Upper lobe of left lung (tissue), 6 donors: ENCODE measurements at regions not wholly inside any gene's neighbourhood (a gene's known extent, or its start where the extent isn't known, plus 50 kb on each side); places are given as distances from the start of the nearest gene placed in this dataset.
"Not testable (repeated sequence)": the region's sequence is repeated elsewhere in the genome, so short reads cannot be mapped to it uniquely, and the experiment has no call there.

ENCODE experiments used
- ATAC-seq, 2 donors: fragments of 200-7000 bp; cut with Tn5 transposase; one replicate each; pipeline ENCODE4 v1.9.1; 2022; ENCODE audit warnings: mild to moderate bottlenecking in 2 of 2, moderate library complexity in 2 of 2; ENCODE audit not compliant: low FRiP score in 2 of 2
- DNase-seq, 2 donors: peaks; one replicate each; pipeline ENCODE4 v3.0.0-alpha.2; 2019 to 2020
- H3K27ac ChIP-seq, 4 donors: fragments of 200-600 bp; sonication (generic); one replicate each; pipeline ENCODE4 v1.5.1; 2016 to 2019
- H3K27me3 ChIP-seq, 4 donors: fragments of 200-600 bp; sonication (generic); one replicate each; pipeline ENCODE4 v1.5.1; 2017 to 2019
- H3K36me3 ChIP-seq, 4 donors: fragments of 200-600 bp; sonication (generic); one replicate each; pipeline ENCODE4 v1.5.1; 2016 to 2019
- H3K4me1 ChIP-seq, 4 donors: fragments of 200-600 bp; sonication (generic); one replicate each; pipeline ENCODE4 v1.5.1; 2018 to 2019
- H3K4me3 ChIP-seq, 4 donors: fragments of 200-600 bp; sonication (generic); one replicate each; pipeline ENCODE4 v1.5.1; 2017 to 2019; ENCODE audit warnings: mild to moderate bottlenecking in 2 of 4, moderate library complexity in 1 of 4
- H3K9me3 ChIP-seq, 4 donors: fragments of 200-600 bp; sonication (generic); one replicate each; pipeline ENCODE4 v1.5.1; 2018 to 2019
- EP300 ChIP-seq, 4 donors: sonication (generic); formaldehyde crosslinking; IDR thresholded peaks; one replicate each; pipeline ENCODE4 v1.5.1; 2017; ENCODE audit warnings: antibody characterized with exemption in 4 of 4, control low read depth in 2 of 4
- POLR2A ChIP-seq, 4 donors: fragments of 450-650 bp; IDR thresholded peaks; one replicate each; pipeline ENCODE4 v1.5.1; 2016 to 2017; ENCODE audit warnings: antibody characterized with exemption in 4 of 4, mild to moderate bottlenecking in 2 of 4
- POLR2AphosphoS5 ChIP-seq, 2 donors: sonication (generic); formaldehyde crosslinking; IDR thresholded peaks; one replicate each; pipeline ENCODE4 v1.5.1; 2017; ENCODE audit warnings: antibody characterized with exemption in 2 of 2
- WGBS, 2 donors: methylation state at CpG; one replicate each; pipeline ENCODE4 v1.1.5; 2017 to 2018; 5-methylcytosine and 5-hydroxymethylcytosine counted together
- TF ChIP-seq, protein P1 (sequence below), 6 experiments: fragments of 450-650 bp in 4 of 6; fragments of 200-600 bp in 2 of 6; sonication (generic) in 2 of 6; IDR thresholded peaks; one replicate each; pipeline ENCODE4 v1.5.1; 2016 to 2019; ENCODE audit warnings: antibody characterized with exemption in 6 of 6
- donor health status: DM: no; HTN: no; CAD: no; lungs with moderate emphysema.
- donor health status: DM: no; HTN: yes; CAD: no; lungs with severe emphysema.

DNA sequence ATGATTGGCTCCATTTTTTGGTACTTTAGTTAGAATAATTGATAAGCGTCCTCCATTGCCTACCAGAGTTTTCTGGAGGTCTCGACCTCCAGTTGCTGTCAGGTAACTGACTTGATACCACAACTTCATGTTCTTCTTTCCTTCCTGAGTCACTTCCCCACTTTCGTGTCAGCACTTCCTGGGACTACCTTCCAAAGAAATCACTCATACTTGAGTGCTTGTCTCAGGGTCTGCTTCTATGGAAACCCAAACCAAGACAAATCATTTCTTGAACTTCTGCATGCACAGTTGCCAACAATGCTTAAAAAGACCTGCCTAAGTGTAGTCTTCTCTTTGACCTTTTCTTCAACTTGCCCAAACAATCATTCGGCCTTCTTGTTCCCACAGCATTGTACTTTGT lies 210.3 kb upstream of the ETAA1 start:
- Histone ChIP-seq H3K4me3 (no peak overlapping the region), H3K4me1 (no peaks in the 10 kb centered on the region), H3K27ac (no peak overlapping the region), H3K9me3 (no peaks in the 10 kb centered on the region), H3K27me3 (no peaks in the 10 kb centered on the region), H3K36me3 (no peaks in the 10 kb centered on the region)
- ATAC-seq, result no peak
- DNase-seq, result no peak
- 73 to 88% methylated on average over 4 of the region's 4 CpGs for WGBS, 2 donors
- TF ChIP-seq EP300 (IDR thresholded peaks at IDR 0.05), result no peak
- no peak for TF ChIP-seq POLR2AphosphoS5 (IDR thresholded peaks at IDR 0.05)
- TF ChIP-seq, protein P1, sequence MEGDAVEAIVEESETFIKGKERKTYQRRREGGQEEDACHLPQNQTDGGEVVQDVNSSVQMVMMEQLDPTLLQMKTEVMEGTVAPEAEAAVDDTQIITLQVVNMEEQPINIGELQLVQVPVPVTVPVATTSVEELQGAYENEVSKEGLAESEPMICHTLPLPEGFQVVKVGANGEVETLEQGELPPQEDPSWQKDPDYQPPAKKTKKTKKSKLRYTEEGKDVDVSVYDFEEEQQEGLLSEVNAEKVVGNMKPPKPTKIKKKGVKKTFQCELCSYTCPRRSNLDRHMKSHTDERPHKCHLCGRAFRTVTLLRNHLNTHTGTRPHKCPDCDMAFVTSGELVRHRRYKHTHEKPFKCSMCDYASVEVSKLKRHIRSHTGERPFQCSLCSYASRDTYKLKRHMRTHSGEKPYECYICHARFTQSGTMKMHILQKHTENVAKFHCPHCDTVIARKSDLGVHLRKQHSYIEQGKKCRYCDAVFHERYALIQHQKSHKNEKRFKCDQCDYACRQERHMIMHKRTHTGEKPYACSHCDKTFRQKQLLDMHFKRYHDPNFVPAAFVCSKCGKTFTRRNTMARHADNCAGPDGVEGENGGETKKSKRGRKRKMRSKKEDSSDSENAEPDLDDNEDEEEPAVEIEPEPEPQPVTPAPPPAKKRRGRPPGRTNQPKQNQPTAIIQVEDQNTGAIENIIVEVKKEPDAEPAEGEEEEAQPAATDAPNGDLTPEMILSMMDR (IDR thresholded peaks at IDR 0.05), result no peak
- no peak for TF ChIP-seq POLR2A (IDR thresholded peaks at IDR 0.05)

DNA sequence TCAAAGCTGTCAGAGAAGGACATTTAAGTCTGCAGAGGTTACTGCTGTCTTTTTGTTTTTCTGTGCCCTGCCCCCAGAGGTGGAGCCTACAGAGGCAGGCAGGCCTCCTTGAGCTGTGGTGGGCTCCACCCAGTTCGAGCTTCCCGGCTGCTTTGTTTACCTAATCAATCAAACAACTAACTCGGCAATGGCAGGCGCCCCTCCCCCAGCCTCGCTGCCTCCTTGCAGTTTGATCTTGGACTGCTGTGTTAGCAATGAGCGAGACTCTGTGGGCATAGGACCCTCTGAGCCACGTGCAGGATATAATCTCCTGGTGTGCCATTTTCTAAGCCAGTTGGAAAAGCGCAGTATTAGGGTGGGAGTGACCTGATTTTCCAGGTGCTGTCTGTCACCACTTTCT lies 201.8 kb upstream of the ETAA1 start:
- ATAC-seq, result not testable (repeated sequence)
- 63 to 71% methylated on average over 8 of the region's 8 CpGs for WGBS, 2 donors

DNA sequence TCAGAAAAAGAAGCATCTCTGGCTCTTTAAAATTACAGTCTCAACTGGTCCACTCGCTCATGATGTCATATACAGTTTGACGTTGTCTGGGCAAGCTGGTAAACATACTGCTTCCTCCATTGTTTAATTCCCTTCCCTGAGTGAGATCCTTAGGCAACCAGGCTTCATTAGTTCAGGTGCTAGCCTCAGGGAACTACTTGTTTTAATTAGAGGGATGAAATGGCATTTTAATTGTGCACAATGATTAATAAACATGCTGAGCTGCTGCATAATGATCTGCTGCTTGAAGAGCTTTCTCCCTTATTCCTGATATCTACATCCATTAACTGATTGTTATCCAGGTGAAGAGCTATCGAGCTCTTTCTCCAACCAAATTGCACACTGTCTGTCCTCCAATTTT lies 195.6 kb upstream of the ETAA1 start:
- no peak overlapping the region for H3K27ac ChIP-seq
- H3K9me3 ChIP-seq, result no peaks in the 10 kb centered on the region
- 74 to 76% methylated on average over 3 of the region's 3 CpGs for WGBS, 2 donors
- no peaks in the 10 kb centered on the region for H3K36me3 ChIP-seq
- no peak for TF ChIP-seq EP300 (IDR thresholded peaks at IDR 0.05)
- TF ChIP-seq, protein P1 (IDR thresholded peaks at IDR 0.05), result no peak
- no peak for TF ChIP-seq POLR2A (IDR thresholded peaks at IDR 0.05)
- TF ChIP-seq POLR2AphosphoS5 (IDR thresholded peaks at IDR 0.05), result no peak
- no peaks in the 10 kb centered on the region for H3K4me1 ChIP-seq
- DNase-seq (no peak), ATAC-seq (no peak)
- H3K4me3 ChIP-seq, result no peak overlapping the region
- no peaks in the 10 kb centered on the region for H3K27me3 ChIP-seq

More for the DNA sequence above, 201.8 kb upstream of the ETAA1 start:
- H3K36me3 ChIP-seq, H3K9me3 ChIP-seq, H3K27me3 ChIP-seq, H3K27ac ChIP-seq, H3K4me3 ChIP-seq, H3K4me1 ChIP-seq: not testable (repeated sequence)
- peak in 1 of 2 donors; percentile 17 for DNase-seq

DNA sequence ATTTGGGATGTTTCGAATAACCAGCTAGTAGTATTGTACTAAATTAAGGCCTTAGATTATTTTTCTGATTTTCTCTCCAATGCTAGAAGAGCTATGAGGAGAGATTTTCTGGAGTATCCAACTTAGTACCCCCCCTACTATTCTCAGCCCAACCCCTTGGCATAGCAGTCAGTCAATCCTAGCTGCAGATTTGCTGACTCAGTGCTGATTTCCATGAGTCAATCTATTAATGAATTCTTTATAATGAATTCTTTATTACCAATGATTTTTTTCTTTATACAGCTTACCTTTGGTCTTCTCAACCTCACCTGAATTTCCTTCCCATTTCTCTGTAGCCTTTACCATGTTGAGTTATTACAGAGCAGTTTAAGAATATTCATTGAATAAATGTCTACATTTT lies 192.8 kb upstream of the ETAA1 start:
- no peak for TF ChIP-seq EP300 (IDR thresholded peaks at IDR 0.05)
- no peak for TF ChIP-seq POLR2AphosphoS5 (IDR thresholded peaks at IDR 0.05)
- no peak for TF ChIP-seq POLR2A (IDR thresholded peaks at IDR 0.05)
- TF ChIP-seq, protein P1 (IDR thresholded peaks at IDR 0.05), result no peak
- no peak for ATAC-seq
- Histone ChIP-seq H3K27ac (no peak overlapping the region), H3K4me1 (no peaks in the 10 kb centered on the region), H3K9me3 (no peaks in the 10 kb centered on the region), H3K36me3 (no peaks in the 10 kb centered on the region), H3K27me3 (no peaks in the 10 kb centered on the region), H3K4me3 (no peak overlapping the region)
- 93 to 100% methylated on average over 1 of the region's 1 CpG for WGBS, 2 donors
- no peak for DNase-seq

DNA sequence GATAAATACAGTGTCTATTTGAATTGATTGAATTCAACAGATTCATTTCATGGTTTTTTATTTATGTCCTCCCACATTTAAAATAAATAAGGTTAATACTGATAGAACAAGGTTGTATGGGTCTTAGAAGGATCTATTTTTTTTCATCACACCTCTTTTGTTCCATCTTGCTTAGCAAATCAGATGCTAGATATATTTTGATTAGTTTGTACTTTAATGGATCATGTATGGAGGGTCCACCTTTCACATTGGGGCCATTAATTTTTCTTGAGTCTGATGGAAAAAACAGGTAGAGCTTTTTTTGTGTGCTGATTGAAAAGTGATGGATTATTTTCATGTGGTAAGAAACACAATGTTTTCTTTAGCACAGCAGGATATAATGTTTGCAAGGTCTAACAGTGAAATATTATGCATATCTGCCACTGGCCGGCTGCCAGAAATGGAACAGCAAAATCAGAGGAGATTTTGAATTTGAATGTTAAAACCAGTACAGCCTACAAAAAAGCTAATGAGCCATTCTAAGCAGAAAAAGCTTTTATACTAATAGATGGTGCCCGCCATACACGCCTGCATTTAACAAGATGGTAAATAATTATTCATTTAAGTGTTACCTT lies 188.1 kb upstream of the ETAA1 start:
- DNase-seq (no peak), ATAC-seq (no peak)
- Histone ChIP-seq H3K4me3 (no peak overlapping the region), H3K36me3 (no peaks in the 10 kb centered on the region), H3K27me3 (no peaks in the 10 kb centered on the region), H3K9me3 (no peaks in the 10 kb centered on the region), H3K4me1 (no peaks in the 10 kb centered on the region), H3K27ac (no peak overlapping the region)
- WGBS, 2 donors, result 78 to 84% methylated on average over 3 of the region's 3 CpGs
- TF ChIP-seq POLR2A (IDR thresholded peaks at IDR 0.05) (no peak), POLR2AphosphoS5 (IDR thresholded peaks at IDR 0.05) (no peak), EP300 (IDR thresholded peaks at IDR 0.05) (no peak)
- TF ChIP-seq, protein P1 (IDR thresholded peaks at IDR 0.05), result no peak
